CD14-positive monocyte (primary cell): ENCODE measurements at regions not wholly inside any gene's neighbourhood (a gene's known extent, or its start where the extent isn't known, plus 50 kb on each side); places are given as distances from the start of the nearest gene placed in this dataset.

Experiments
- DNase-seq, 3 donors: peaks; one replicate each; pipeline ENCODE4 v3.0.0-alpha.2; 2011 to 2022
- H2AFZ ChIP-seq: 2 replicates; pipeline ENCODE4 v1.6.0; 2012; ENCODE audit warnings: mild to moderate bottlenecking, low read depth, low read length, inconsistent platforms; ENCODE audit not compliant: insufficient read depth, poor library complexity, severe bottlenecking
- H3K27ac ChIP-seq, 2 donors: 1 replicate in 1 of 2; 2 replicates in 1 of 2; pipeline ENCODE4 v1.5.1; 2012 to 2013; ENCODE audit warnings: low read length in 2 of 2, control low read depth in 1 of 2, inconsistent platforms in 1 of 2, low read depth in 1 of 2, mild to moderate bottlenecking in 1 of 2
- H3K27me3 ChIP-seq, 2 donors: one replicate each; pipeline versions ENCODE4 v1.6.0 to v1.6.1; 2011 to 2013; ENCODE audit warnings: low read length in 2 of 2; ENCODE audit not compliant: control insufficient read depth in 2 of 2, insufficient read depth in 2 of 2
- H3K36me3 ChIP-seq, 2 donors: replicated peaks in 1 of 2; 1 replicate in 1 of 2; 2 replicates in 1 of 2; pipeline versions ENCODE4 v1.5.1 to v1.6.1; 2012 to 2013; ENCODE audit warnings: low read length in 2 of 2, control low read depth in 1 of 2, inconsistent platforms in 1 of 2, mild to moderate bottlenecking in 1 of 2; ENCODE audit not compliant: insufficient read depth in 2 of 2, control insufficient read depth in 1 of 2
- H3K4me1 ChIP-seq, 2 donors: 1 replicate in 1 of 2; 2 replicates in 1 of 2; pipeline versions ENCODE4 v1.5.1 to v1.6.1; 2012 to 2013; ENCODE audit warnings: low read length in 2 of 2, control low read depth in 1 of 2, inconsistent platforms in 1 of 2, mild to moderate bottlenecking in 1 of 2, moderate library complexity in 1 of 2; ENCODE audit not compliant: insufficient read depth in 2 of 2, control insufficient read depth in 1 of 2
- H3K4me2 ChIP-seq: replicated peaks from 2 replicates; pipeline ENCODE3; 2012; ENCODE audit warnings: low read length, moderate library complexity, mild to moderate bottlenecking; ENCODE audit not compliant: poor library complexity, severe bottlenecking; ENCODE audit errors: extremely low read depth
- H3K4me3 ChIP-seq, 3 experiments: fragments of 200-600 bp in 1 of 3; sonication (generic) in 1 of 3; replicated peaks in 1 of 3; 1 replicate in 2 of 3; 2 replicates in 1 of 3; pipeline ENCODE4 v1.5.1; 2011 to 2013; ENCODE audit warnings: low read length in 3 of 3, mild to moderate bottlenecking in 3 of 3, control low read depth in 2 of 3, low read depth in 2 of 3, inconsistent platforms in 1 of 3, moderate library complexity in 1 of 3
- H3K79me2 ChIP-seq: 2 replicates; pipeline ENCODE4 v1.6.0; 2012; ENCODE audit warnings: mild to moderate bottlenecking, control low read depth, inconsistent platforms, low read length, moderate library complexity; ENCODE audit not compliant: insufficient read depth
- H3K9ac ChIP-seq: 2 replicates; pipeline ENCODE4 v1.6.0; 2017; ENCODE audit warnings: low read length, mild to moderate bottlenecking; ENCODE audit not compliant: insufficient read depth, poor library complexity, severe bottlenecking
- H3K9me3 ChIP-seq, 2 donors: replicated peaks in 1 of 2; 1 replicate in 1 of 2; 2 replicates in 1 of 2; pipeline versions ENCODE4 v1.5.1 to v1.6.1; 2012 to 2013; ENCODE audit warnings: low read length in 2 of 2, control low read depth in 1 of 2; ENCODE audit not compliant: control insufficient read depth in 1 of 2, insufficient read depth in 1 of 2
- H4K20me1 ChIP-seq: 2 replicates; pipeline ENCODE4 v1.6.0; 2012; ENCODE audit warnings: mild to moderate bottlenecking, low read length, control low read depth, moderate library complexity; ENCODE audit not compliant: insufficient read depth
- H3K27ac Mint-ChIP-seq, 7 donors: one replicate each; pipeline ENCODE4 v1.8.0; 2020; ENCODE audit warnings: mild to moderate bottlenecking in 7 of 7, mixed read lengths in 7 of 7, moderate library complexity in 6 of 7, inconsistent platforms in 2 of 7
- H3K27me3 Mint-ChIP-seq, 3 donors: one replicate each; pipeline ENCODE4 v1.8.0; 2021 to 2022; ENCODE audit warnings: low read depth in 3 of 3, mild to moderate bottlenecking in 3 of 3, mixed read lengths in 3 of 3, moderate library complexity in 3 of 3, inconsistent platforms in 1 of 3
- H3K36me3 Mint-ChIP-seq, 2 donors: one replicate each; pipeline ENCODE4 v1.8.0; 2020; ENCODE audit warnings: mixed read lengths in 2 of 2, inconsistent platforms in 1 of 2, mild to moderate bottlenecking in 1 of 2
- H3K4me1 Mint-ChIP-seq: one replicate; pipeline ENCODE4 v1.8.0; 2020; ENCODE audit warnings: mild to moderate bottlenecking, mixed read lengths
- H3K4me3 Mint-ChIP-seq, 2 donors: one replicate each; pipeline ENCODE4 v1.8.0; 2020; ENCODE audit warnings: mild to moderate bottlenecking in 2 of 2, mixed read lengths in 2 of 2, moderate library complexity in 1 of 2
- H3K9me3 Mint-ChIP-seq, 7 donors: one replicate each; pipeline ENCODE4 v1.8.0; 2020 to 2022; ENCODE audit warnings: mixed read lengths in 7 of 7, mild to moderate bottlenecking in 6 of 7, moderate library complexity in 6 of 7, inconsistent platforms in 2 of 7
- WGBS: methylation state at CpG from one replicate; pipeline ENCODE4 v1.1.5; 2013; ENCODE audit warnings: missing lambda C conversion rate; ENCODE audit not compliant: insufficient coverage; 5-methylcytosine and 5-hydroxymethylcytosine counted together
- intact Hi-C, 2 donors: fragments of 100-400 bp; cut with micrococcal nuclease; formaldehyde crosslinking; loops; one replicate each; pipeline versions ENCODE4 v1.15.0 to v1.15.1; 2023
- TF ChIP-seq, protein P1 (sequence below): fragments of 200-600 bp; IDR thresholded peaks from one replicate; pipeline ENCODE4 v1.8.0; 2022; ENCODE audit warnings: antibody characterized with exemption, mild to moderate bottlenecking

DNA sequence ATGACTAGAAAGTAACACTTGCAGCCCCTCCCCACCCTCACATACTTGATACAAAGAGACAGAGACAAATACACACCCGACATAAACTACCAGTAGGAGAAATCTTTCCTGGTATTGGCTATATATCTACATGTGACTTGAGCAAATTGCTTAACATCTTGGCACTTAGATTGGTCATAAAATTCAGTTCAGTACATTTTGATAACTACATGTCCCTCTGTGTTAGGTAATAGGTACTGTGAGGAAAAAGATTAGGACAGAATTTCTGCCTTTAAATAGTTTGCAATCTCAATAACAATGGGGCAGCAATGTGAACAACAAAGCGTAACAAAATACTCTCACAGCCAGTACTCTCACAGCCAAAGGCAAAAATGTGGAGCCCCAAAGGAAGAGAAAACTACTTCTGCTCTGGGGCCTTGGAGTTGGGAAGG, 670.0 kb upstream of the ACVR2A start:
- H3K9me3 Mint-ChIP-seq = peaks cover 0 to 6% (median 2%) of the 10 kb centered on the region in 7 donors
- intact Hi-C loops = no loop called here
- no peak overlapping the region for H3K27ac Mint-ChIP-seq
- no peaks in the 10 kb centered on the region for H3K36me3 Mint-ChIP-seq
- peaks cover 0 to 2% (median 1%) of the 10 kb centered on the region in 3 donors for H3K27me3 Mint-ChIP-seq
- no peaks in the 10 kb centered on the region for H3K4me1 Mint-ChIP-seq
- Histone ChIP-seq H3K27ac (no peak overlapping the region), H3K4me1 (no peaks in the 10 kb centered on the region), H3K4me3 (no peak overlapping the region), H4K20me1 (no peaks in the 10 kb centered on the region), H3K4me2 (no peak overlapping the region), H3K36me3 (no peaks in the 10 kb centered on the region), H3K27me3 (no peaks in the 10 kb centered on the region), H3K79me2 (no peaks in the 10 kb centered on the region), H2AFZ (no peak overlapping the region), H3K9me3 (no peaks in the 10 kb centered on the region), H3K9ac (no peak overlapping the region)
- DNase-seq = no peak
- TF ChIP-seq, protein P1, sequence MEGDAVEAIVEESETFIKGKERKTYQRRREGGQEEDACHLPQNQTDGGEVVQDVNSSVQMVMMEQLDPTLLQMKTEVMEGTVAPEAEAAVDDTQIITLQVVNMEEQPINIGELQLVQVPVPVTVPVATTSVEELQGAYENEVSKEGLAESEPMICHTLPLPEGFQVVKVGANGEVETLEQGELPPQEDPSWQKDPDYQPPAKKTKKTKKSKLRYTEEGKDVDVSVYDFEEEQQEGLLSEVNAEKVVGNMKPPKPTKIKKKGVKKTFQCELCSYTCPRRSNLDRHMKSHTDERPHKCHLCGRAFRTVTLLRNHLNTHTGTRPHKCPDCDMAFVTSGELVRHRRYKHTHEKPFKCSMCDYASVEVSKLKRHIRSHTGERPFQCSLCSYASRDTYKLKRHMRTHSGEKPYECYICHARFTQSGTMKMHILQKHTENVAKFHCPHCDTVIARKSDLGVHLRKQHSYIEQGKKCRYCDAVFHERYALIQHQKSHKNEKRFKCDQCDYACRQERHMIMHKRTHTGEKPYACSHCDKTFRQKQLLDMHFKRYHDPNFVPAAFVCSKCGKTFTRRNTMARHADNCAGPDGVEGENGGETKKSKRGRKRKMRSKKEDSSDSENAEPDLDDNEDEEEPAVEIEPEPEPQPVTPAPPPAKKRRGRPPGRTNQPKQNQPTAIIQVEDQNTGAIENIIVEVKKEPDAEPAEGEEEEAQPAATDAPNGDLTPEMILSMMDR = no peak
- WGBS = no CpG with 5 or more reads among the region's 2 CpGs
- no peak overlapping the region for H3K4me3 Mint-ChIP-seq

DNA sequence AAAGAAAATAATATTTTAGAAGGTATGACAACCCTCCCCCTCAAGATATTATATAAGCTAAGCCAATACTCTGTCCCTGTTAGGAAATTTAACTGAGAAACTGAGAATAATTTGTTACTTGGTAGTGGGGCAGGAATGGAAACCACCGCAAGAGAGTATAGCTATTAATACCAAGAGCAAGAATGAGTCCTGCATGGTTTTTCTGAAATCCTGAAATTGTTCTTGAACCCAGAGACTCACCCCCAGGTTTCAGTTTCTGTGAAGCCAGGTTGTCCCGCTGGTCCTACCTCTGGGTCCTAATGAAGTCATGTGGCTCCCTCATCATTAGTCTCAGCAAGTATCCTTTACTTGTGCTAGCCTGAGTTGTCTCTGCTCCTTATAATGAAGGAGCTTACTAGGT, 671.0 kb upstream of the ACVR2A start:
- Histone ChIP-seq H3K27me3 (no peaks in the 10 kb centered on the region), H2AFZ (no peak overlapping the region), H3K27ac (no peak overlapping the region), H3K4me3 (no peak overlapping the region), H3K4me2 (no peak overlapping the region), H4K20me1 (no peaks in the 10 kb centered on the region), H3K4me1 (no peaks in the 10 kb centered on the region), H3K79me2 (no peaks in the 10 kb centered on the region), H3K9ac (no peak overlapping the region), H3K36me3 (no peaks in the 10 kb centered on the region), H3K9me3 (no peaks in the 10 kb centered on the region)
- no peaks in the 10 kb centered on the region for H3K36me3 Mint-ChIP-seq
- peaks cover 0 to 12% (median 4%) of the 10 kb centered on the region in 7 donors for H3K9me3 Mint-ChIP-seq
- H3K4me3 Mint-ChIP-seq = no peak overlapping the region
- H3K27ac Mint-ChIP-seq = no peak overlapping the region
- DNase-seq = no peak
- TF ChIP-seq, protein P1 = no peak
- intact Hi-C loops = no loop called here
- WGBS = 70% methylated on average over 2 of the region's 2 CpGs
- H3K27me3 Mint-ChIP-seq = peaks cover 0 to 2% (median 1%) of the 10 kb centered on the region in 3 donors
- H3K4me1 Mint-ChIP-seq = no peaks in the 10 kb centered on the region
